Keratinocyte (primary cell): ENCODE measurements at regions not wholly inside any gene's neighbourhood (a gene's known extent, or its start where the extent isn't known, plus 50 kb on each side); places are given as distances from the start of the nearest gene placed in this dataset.

Source experiments
- EZH2 ChIP-seq: IDR thresholded peaks from one replicate; pipeline ENCODE4 v1.6.1; 2012; ENCODE audit warnings: inconsistent platforms, mild to moderate bottlenecking, low read length, moderate library complexity
- TF ChIP-seq, protein P1 (sequence below), 3 experiments: IDR thresholded peaks in 1 of 3; conservative IDR thresholded peaks in 1 of 3; optimal IDR thresholded peaks in 1 of 3; 2 replicates in 2 of 3; 3 replicates in 1 of 3; pipeline versions ENCODE3 to v1.5.1; 2011; ENCODE audit warnings: low read length in 3 of 3, mild to moderate bottlenecking in 3 of 3, moderate library complexity in 2 of 3, control low read depth in 1 of 3, inconsistent platforms in 1 of 3; ENCODE audit not compliant: insufficient read depth in 2 of 3; ENCODE audit errors: extremely low read depth in 1 of 3

DNA sequence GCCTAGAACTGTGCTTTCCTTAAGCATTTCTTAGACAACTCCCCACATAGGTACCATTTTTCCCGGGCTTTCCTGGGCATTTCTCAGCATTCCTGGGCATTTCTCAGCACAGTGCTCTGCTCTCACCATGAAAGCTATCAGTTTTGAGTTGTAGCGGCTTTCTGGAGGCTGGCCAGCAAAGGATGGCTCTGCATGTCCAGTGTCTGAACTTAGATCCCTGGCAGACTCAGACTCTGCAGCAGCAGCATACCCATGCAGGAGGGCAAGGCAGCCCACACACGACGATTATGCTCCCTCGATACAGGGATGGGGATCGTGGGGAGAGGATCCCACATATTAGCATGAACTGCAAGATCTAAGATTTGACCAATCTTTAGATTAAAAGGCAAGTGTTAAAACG, 248.9 kb upstream of the MKI67 start:
- TF ChIP-seq, protein P1, sequence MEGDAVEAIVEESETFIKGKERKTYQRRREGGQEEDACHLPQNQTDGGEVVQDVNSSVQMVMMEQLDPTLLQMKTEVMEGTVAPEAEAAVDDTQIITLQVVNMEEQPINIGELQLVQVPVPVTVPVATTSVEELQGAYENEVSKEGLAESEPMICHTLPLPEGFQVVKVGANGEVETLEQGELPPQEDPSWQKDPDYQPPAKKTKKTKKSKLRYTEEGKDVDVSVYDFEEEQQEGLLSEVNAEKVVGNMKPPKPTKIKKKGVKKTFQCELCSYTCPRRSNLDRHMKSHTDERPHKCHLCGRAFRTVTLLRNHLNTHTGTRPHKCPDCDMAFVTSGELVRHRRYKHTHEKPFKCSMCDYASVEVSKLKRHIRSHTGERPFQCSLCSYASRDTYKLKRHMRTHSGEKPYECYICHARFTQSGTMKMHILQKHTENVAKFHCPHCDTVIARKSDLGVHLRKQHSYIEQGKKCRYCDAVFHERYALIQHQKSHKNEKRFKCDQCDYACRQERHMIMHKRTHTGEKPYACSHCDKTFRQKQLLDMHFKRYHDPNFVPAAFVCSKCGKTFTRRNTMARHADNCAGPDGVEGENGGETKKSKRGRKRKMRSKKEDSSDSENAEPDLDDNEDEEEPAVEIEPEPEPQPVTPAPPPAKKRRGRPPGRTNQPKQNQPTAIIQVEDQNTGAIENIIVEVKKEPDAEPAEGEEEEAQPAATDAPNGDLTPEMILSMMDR (optimal IDR thresholded peaks at IDR 0.05 in 1 of 3, IDR thresholded peaks at IDR 0.05 in 1 of 3, conservative IDR thresholded peaks at IDR 0.05 in 1 of 3; ENCODE audit: extremely low read depth in 1 of 3, insufficient read depth in 2 of 3, low read length in 3 of 3): no peak
- no peak for TF ChIP-seq EZH2
